Liver (tissue), 7 donors: ENCODE measurements at regions not wholly inside any gene's neighbourhood (a gene's known extent, or its start where the extent isn't known, plus 50 kb on each side); places are given as distances from the start of the nearest gene placed in this dataset.
"Not testable (repeated sequence)": the region's sequence is repeated elsewhere in the genome, so short reads cannot be mapped to it uniquely, and the experiment has no call there.

ENCODE experiments used
- DNase-seq: peaks from one replicate; pipeline ENCODE4 v3.0.0-alpha.2; 2017; ENCODE audit warnings: low spot score
- H3K27ac ChIP-seq, 2 donors: one replicate each; pipeline ENCODE4 v1.7.0; 2013; ENCODE audit warnings: inconsistent platforms in 2 of 2, low read length in 2 of 2, control low read depth in 1 of 2, low read depth in 1 of 2, mild to moderate bottlenecking in 1 of 2
- H3K27me3 ChIP-seq, 4 donors: one replicate each; pipeline versions ENCODE4 v1.6.1 to v1.7.0; 2013; ENCODE audit warnings: low read length in 3 of 4, inconsistent platforms in 1 of 4, mild to moderate bottlenecking in 1 of 4, moderate library complexity in 1 of 4; ENCODE audit not compliant: control insufficient read depth in 4 of 4, insufficient read depth in 4 of 4
- H3K36me3 ChIP-seq, 4 donors: one replicate each; pipeline versions ENCODE4 v1.6.1 to v1.7.0; 2013; ENCODE audit warnings: low read length in 3 of 4, mild to moderate bottlenecking in 3 of 4, low read depth in 1 of 4, moderate library complexity in 1 of 4; ENCODE audit not compliant: control insufficient read depth in 4 of 4, insufficient read depth in 3 of 4
- H3K4me1 ChIP-seq, 4 donors: one replicate each; pipeline versions ENCODE4 v1.6.1 to v1.7.0; 2013; ENCODE audit warnings: low read length in 3 of 4, mild to moderate bottlenecking in 3 of 4, moderate library complexity in 1 of 4; ENCODE audit not compliant: control insufficient read depth in 4 of 4, insufficient read depth in 4 of 4
- H3K4me3 ChIP-seq, 3 donors: one replicate each; pipeline versions ENCODE4 v1.6.1 to v1.7.0; 2013; ENCODE audit warnings: low read length in 3 of 3, control low read depth in 1 of 3, low read depth in 1 of 3, mild to moderate bottlenecking in 1 of 3
- H3K9ac ChIP-seq, 2 donors: one replicate each; pipeline ENCODE4 v1.7.0; 2013; ENCODE audit warnings: low read length in 2 of 2, mild to moderate bottlenecking in 2 of 2, moderate library complexity in 2 of 2, control low read depth in 1 of 2, low read depth in 1 of 2
- H3K9me3 ChIP-seq, 4 donors: one replicate each; pipeline versions ENCODE4 v1.6.1 to v1.7.0; 2013; ENCODE audit warnings: low read length in 3 of 4; ENCODE audit not compliant: control insufficient read depth in 4 of 4
- ATF3 ChIP-seq: IDR thresholded peaks from 2 replicates; pipeline ENCODE4 v1.6.1; 2016; ENCODE audit warnings: antibody characterized with exemption
- EGR1 ChIP-seq, 2 donors: IDR thresholded peaks; 2 replicates each; pipeline ENCODE4 v1.6.1; 2016 to 2018; ENCODE audit warnings: antibody characterized with exemption in 2 of 2, low read depth in 2 of 2
- FOXA1 ChIP-seq: IDR thresholded peaks from 2 replicates; pipeline ENCODE4 v1.6.1; 2016; ENCODE audit warnings: antibody characterized with exemption
- FOXA2 ChIP-seq: IDR thresholded peaks from 2 replicates; pipeline ENCODE4 v1.6.1; 2016; ENCODE audit warnings: antibody characterized with exemption
- GABPA ChIP-seq, 2 donors: IDR thresholded peaks in 1 of 2; conservative IDR thresholded peaks in 1 of 2; 2 replicates each; pipeline ENCODE4 v1.6.1; 2016; ENCODE audit warnings: antibody characterized with exemption in 2 of 2, mild to moderate bottlenecking in 1 of 2, moderate library complexity in 1 of 2
- HNF4A ChIP-seq, 2 donors: conservative IDR thresholded peaks; 2 replicates each; pipeline ENCODE4 v1.6.1; 2016; ENCODE audit warnings: antibody characterized with exemption in 2 of 2, mild to moderate bottlenecking in 2 of 2
- HNF4G ChIP-seq: IDR thresholded peaks from 2 replicates; pipeline ENCODE4 v1.6.1; 2016; ENCODE audit warnings: antibody characterized with exemption
- JUND ChIP-seq, 2 donors: IDR thresholded peaks; 2 replicates each; pipeline ENCODE4 v1.6.1; 2016; ENCODE audit warnings: antibody characterized with exemption in 2 of 2
- NR2F2 ChIP-seq: IDR thresholded peaks from 2 replicates; pipeline ENCODE4 v1.6.1; 2016; ENCODE audit warnings: antibody characterized with exemption
- RAD21 ChIP-seq, 2 donors: IDR thresholded peaks; 2 replicates each; pipeline ENCODE4 v1.6.1; 2016; ENCODE audit warnings: antibody characterized with exemption in 2 of 2, mild to moderate bottlenecking in 2 of 2
- REST ChIP-seq: IDR thresholded peaks from 2 replicates; pipeline ENCODE4 v1.6.1; 2016; ENCODE audit warnings: antibody characterized with exemption, mild to moderate bottlenecking
- RXRA ChIP-seq, 2 donors: IDR thresholded peaks; 2 replicates each; pipeline ENCODE4 v1.6.1; 2017 to 2018; ENCODE audit warnings: antibody characterized with exemption in 2 of 2, mild to moderate bottlenecking in 1 of 2
- TAF1 ChIP-seq: conservative IDR thresholded peaks from 2 replicates; pipeline ENCODE4 v1.6.1; 2016; ENCODE audit warnings: antibody characterized with exemption, mild to moderate bottlenecking
- YY1 ChIP-seq: IDR thresholded peaks from 2 replicates; pipeline ENCODE4 v1.6.1; 2016; ENCODE audit warnings: antibody characterized with exemption, mild to moderate bottlenecking
- WGBS: extraction: QIAGEN DNeasy Blood & Tissue Kit; methylation state at CpG from one replicate; pipeline ENCODE4 v1.1.7; 2013; 5-methylcytosine and 5-hydroxymethylcytosine counted together
- TF ChIP-seq, protein P1 (sequence below): IDR thresholded peaks from 2 replicates; pipeline ENCODE4 v1.6.1; 2016; ENCODE audit warnings: antibody characterized with exemption
- TF ChIP-seq, protein P2 (sequence below): IDR thresholded peaks from 2 replicates; pipeline ENCODE4 v1.6.1; 2016; ENCODE audit warnings: antibody characterized with exemption
- donor health status: healthy.
- donor health status: healthy.
- donor health status: healthy.
- donor health status: healthy.

- TF ChIP-seq, protein P1, sequence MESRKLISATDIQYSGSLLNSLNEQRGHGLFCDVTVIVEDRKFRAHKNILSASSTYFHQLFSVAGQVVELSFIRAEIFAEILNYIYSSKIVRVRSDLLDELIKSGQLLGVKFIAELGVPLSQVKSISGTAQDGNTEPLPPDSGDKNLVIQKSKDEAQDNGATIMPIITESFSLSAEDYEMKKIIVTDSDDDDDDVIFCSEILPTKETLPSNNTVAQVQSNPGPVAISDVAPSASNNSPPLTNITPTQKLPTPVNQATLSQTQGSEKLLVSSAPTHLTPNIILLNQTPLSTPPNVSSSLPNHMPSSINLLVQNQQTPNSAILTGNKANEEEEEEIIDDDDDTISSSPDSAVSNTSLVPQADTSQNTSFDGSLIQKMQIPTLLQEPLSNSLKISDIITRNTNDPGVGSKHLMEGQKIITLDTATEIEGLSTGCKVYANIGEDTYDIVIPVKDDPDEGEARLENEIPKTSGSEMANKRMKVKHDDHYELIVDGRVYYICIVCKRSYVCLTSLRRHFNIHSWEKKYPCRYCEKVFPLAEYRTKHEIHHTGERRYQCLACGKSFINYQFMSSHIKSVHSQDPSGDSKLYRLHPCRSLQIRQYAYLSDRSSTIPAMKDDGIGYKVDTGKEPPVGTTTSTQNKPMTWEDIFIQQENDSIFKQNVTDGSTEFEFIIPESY, result no peak
- TF ChIP-seq GABPA (IDR thresholded peaks at IDR 0.05 in 1 of 2, conservative IDR thresholded peaks at IDR 0.05 in 1 of 2) (no peak), YY1 (no peak), TAF1 (no peak), NR2F2 (no peak), RXRA (IDR thresholded peaks at IDR 0.05) (no peak)
Measured at GRCh38 chr2:122083256-122084048, 328.0 kb downstream of the TSN start (continued).

- H3K36me3 ChIP-seq, H3K27ac ChIP-seq, H3K9ac ChIP-seq, H3K4me1 ChIP-seq, H3K9me3 ChIP-seq, H3K4me3 ChIP-seq, DNase-seq, H3K27me3 ChIP-seq: not testable (repeated sequence)
Measured at GRCh38 chr2:122085672-122086071, 330.2 kb downstream of the TSN start.

DNA sequence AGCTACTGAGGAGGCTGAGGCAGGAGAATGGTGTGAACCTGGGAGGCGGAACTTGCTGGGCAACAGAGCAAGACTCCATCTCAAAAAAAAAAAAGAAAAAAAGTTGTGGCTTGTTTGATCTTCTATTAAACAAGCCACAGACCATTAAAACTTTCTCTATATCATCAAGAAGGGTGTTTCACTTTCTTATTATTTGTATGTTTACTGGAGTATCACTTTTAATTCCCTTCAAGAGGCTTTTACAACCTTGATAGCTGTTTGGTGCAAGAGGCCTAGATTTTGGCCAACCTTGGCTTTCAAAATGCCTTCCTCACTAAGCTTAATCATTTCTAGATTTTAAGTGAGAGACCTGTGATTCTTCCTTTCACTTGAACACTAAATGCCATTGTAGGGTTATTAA lies 339.1 kb downstream of the TSN start:
- no peak overlapping the region for H3K27ac ChIP-seq
- no peak overlapping the region for H3K4me3 ChIP-seq
- H3K27me3 ChIP-seq, result peaks cover 0 to 2% (median 0%) of the 10 kb centered on the region in 4 donors
- H3K9ac ChIP-seq, result no peak overlapping the region
- no peak for DNase-seq
- 98% methylated on average over 1 of the region's 1 CpG for WGBS
- H3K4me1 ChIP-seq, result no peaks in the 10 kb centered on the region
- no peaks in the 10 kb centered on the region for H3K9me3 ChIP-seq
- TF ChIP-seq EGR1 (IDR thresholded peaks at IDR 0.05; ENCODE audit: low read depth in 2 of 2) (no peak), HNF4A (conservative IDR thresholded peaks at IDR 0.05) (no peak), FOXA2 (no peak), JUND (IDR thresholded peaks at IDR 0.05) (no peak), ATF3 (no peak), RAD21 (IDR thresholded peaks at IDR 0.05) (no peak), HNF4G (no peak), FOXA1 (no peak), RXRA (IDR thresholded peaks at IDR 0.05) (no peak), GABPA (IDR thresholded peaks at IDR 0.05 in 1 of 2, conservative IDR thresholded peaks at IDR 0.05 in 1 of 2) (no peak)
- TF ChIP-seq, protein P2, sequence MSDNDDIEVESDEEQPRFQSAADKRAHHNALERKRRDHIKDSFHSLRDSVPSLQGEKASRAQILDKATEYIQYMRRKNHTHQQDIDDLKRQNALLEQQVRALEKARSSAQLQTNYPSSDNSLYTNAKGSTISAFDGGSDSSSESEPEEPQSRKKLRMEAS, result no peak
- no peaks in the 10 kb centered on the region for H3K36me3 ChIP-seq

DNA sequence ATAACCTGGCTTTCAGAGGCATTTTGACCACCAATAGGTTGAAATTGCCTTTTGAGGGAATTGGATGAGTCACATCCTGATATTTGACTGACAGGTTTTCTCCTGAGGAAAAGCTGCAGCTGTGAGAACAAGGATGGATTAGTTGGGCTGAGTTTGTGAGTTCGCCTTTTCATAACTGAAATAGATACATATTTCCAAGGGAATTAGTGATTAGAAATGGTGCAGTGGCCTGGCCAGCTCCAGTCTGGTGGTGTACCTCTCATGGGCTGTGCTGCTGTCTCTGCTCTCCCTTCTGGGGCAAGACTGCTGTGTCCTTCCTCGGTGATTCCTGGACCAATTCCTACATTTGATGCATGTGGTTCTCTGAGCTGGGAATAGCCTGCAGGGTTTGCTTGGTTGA lies 341.3 kb downstream of the TSN start:
- Histone ChIP-seq H3K9ac (no peak overlapping the region), H3K4me1 (no peaks in the 10 kb centered on the region), H3K27ac (no peak overlapping the region), H3K36me3 (no peaks in the 10 kb centered on the region), H3K27me3 (peaks cover 0 to 2% (median 0%) of the 10 kb centered on the region in 4 donors), H3K4me3 (no peak overlapping the region), H3K9me3 (no peaks in the 10 kb centered on the region)
- 37% methylated on average over 2 of the region's 2 CpGs for WGBS
- TF ChIP-seq REST (no peak), JUND (IDR thresholded peaks at IDR 0.05) (no peak), FOXA1 (no peak), NR2F2 (no peak), FOXA2 (no peak), EGR1 (IDR thresholded peaks at IDR 0.05; ENCODE audit: low read depth in 2 of 2) (no peak), RAD21 (IDR thresholded peaks at IDR 0.05) (no peak)
- no peak for DNase-seq
